Tibial nerve (tissue), 4 donors: ENCODE measurements at regions not wholly inside any gene's neighbourhood (a gene's known extent, or its start where the extent isn't known, plus 50 kb on each side); places are given as distances from the start of the nearest gene placed in this dataset.

Source experiments
- CTCF ChIP-seq, 5 experiments: fragments of 200-600 bp in 3 of 5; fragments of 450-650 bp in 2 of 5; sonication (generic) in 3 of 5; IDR thresholded peaks; one replicate each; pipeline ENCODE4 v1.5.1; 2016 to 2019; ENCODE audit warnings: antibody characterized with exemption in 5 of 5, mild to moderate bottlenecking in 3 of 5, moderate library complexity in 2 of 5
- EP300 ChIP-seq, 2 donors: sonication (generic); formaldehyde crosslinking; IDR thresholded peaks; one replicate each; pipeline ENCODE4 v1.6.1; 2017; ENCODE audit warnings: antibody characterized with exemption in 2 of 2, mild to moderate bottlenecking in 1 of 2

GRCh38 chr1:4935807-4936206, 281.4 kb downstream of the AJAP1 start:
- no peak for TF ChIP-seq CTCF (IDR thresholded peaks at IDR 0.05)
- no peak for TF ChIP-seq EP300 (IDR thresholded peaks at IDR 0.05)
